Ishikawa (cell line): ENCODE measurements at regions not wholly inside any gene's neighbourhood (a gene's known extent, or its start where the extent isn't known, plus 50 kb on each side); places are given as distances from the start of the nearest gene placed in this dataset.

Experiments used
- CREB1 ChIP-seq: IDR thresholded peaks from 2 replicates; pipeline ENCODE4 v1.6.1; 2012; ENCODE audit warnings: low read depth
- EGR1 ChIP-seq: IDR thresholded peaks from 2 replicates; pipeline ENCODE4 v1.6.1; 2012
- EP300 ChIP-seq: IDR thresholded peaks from 2 replicates; pipeline ENCODE4 v1.6.1; 2012; ENCODE audit warnings: borderline replicate concordance
- FOXM1 ChIP-seq: IDR thresholded peaks from 2 replicates; pipeline ENCODE4 v1.6.1; 2012; ENCODE audit warnings: low read depth, borderline replicate concordance
- NFIC ChIP-seq: IDR thresholded peaks from 2 replicates; pipeline ENCODE4 v1.6.1; 2012
- RAD21 ChIP-seq: IDR thresholded peaks from 2 replicates; pipeline ENCODE4 v1.6.1; 2012; ENCODE audit warnings: low read depth
- TAF1 ChIP-seq: IDR thresholded peaks from 2 replicates; pipeline ENCODE4 v1.6.1; 2012; ENCODE audit warnings: low read depth, mild to moderate bottlenecking
- TEAD4 ChIP-seq: IDR thresholded peaks from 2 replicates; pipeline ENCODE4 v1.6.1; 2012
- YY1 ChIP-seq: IDR thresholded peaks from 2 replicates; pipeline ENCODE4 v1.6.1; 2012; ENCODE audit warnings: low read depth
- ZBTB7A ChIP-seq: IDR thresholded peaks from 2 replicates; pipeline ENCODE4 v1.6.1; 2012; ENCODE audit warnings: low read depth
- TF ChIP-seq, protein P1 (sequence below): IDR thresholded peaks from 2 replicates; pipeline ENCODE4 v1.6.1; 2012
- TF ChIP-seq, protein P2 (sequence below): IDR thresholded peaks from 2 replicates; pipeline ENCODE4 v1.6.1; 2012; ENCODE audit warnings: low read depth, mild to moderate bottlenecking
- TF ChIP-seq, protein P3 (sequence below): IDR thresholded peaks from 2 replicates; pipeline ENCODE4 v1.6.1; 2012

DNA sequence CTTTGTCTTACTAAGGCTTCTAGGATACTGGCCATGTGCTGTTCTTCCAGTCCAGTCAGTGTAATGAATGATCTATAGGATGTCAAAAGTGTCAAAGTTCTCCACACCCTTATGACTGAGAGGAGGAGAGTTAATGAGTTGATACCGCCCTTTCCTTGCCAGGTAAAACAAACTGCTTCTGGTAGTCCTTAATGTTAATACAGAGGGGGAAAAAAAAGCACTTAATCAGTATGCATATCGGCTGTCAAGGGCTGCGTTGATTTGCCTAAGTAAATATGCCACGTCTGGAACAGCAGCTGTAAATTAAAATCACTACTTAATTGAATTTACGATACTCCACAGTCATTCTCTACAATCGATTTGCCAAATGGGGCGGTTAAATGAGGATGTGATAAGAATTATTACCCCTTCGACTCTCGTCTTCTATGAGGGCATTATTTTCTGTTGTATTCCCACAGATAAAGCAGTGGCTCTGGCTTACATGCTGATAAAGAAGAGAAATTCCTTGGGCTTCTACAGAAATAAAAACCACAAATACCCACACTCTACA is 416.0 kb downstream of the KCNH5 start:
- TF ChIP-seq, protein P1, sequence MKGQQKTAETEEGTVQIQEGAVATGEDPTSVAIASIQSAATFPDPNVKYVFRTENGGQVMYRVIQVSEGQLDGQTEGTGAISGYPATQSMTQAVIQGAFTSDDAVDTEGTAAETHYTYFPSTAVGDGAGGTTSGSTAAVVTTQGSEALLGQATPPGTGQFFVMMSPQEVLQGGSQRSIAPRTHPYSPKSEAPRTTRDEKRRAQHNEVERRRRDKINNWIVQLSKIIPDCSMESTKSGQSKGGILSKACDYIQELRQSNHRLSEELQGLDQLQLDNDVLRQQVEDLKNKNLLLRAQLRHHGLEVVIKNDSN = no peak

DNA sequence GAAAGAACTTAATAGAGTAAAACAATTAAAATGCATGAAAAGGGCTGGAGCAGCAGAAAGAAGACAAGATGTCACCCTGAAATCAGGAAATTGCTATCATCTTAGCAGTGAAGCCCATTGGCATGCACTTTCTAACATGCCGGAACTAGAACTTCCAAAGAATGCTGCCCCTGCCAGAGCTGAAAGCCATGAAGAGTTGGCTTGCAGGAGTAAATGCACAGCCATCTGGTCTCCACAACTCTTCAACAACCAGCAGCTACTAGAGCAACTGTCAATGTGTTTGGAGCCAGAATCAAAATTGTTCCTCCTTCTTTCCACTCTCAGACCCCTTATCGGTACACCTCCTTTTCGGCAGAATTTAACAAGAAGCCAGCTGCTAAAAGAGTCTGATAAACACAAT is 414.1 kb downstream of the KCNH5 start:
- TF ChIP-seq, protein P2, sequence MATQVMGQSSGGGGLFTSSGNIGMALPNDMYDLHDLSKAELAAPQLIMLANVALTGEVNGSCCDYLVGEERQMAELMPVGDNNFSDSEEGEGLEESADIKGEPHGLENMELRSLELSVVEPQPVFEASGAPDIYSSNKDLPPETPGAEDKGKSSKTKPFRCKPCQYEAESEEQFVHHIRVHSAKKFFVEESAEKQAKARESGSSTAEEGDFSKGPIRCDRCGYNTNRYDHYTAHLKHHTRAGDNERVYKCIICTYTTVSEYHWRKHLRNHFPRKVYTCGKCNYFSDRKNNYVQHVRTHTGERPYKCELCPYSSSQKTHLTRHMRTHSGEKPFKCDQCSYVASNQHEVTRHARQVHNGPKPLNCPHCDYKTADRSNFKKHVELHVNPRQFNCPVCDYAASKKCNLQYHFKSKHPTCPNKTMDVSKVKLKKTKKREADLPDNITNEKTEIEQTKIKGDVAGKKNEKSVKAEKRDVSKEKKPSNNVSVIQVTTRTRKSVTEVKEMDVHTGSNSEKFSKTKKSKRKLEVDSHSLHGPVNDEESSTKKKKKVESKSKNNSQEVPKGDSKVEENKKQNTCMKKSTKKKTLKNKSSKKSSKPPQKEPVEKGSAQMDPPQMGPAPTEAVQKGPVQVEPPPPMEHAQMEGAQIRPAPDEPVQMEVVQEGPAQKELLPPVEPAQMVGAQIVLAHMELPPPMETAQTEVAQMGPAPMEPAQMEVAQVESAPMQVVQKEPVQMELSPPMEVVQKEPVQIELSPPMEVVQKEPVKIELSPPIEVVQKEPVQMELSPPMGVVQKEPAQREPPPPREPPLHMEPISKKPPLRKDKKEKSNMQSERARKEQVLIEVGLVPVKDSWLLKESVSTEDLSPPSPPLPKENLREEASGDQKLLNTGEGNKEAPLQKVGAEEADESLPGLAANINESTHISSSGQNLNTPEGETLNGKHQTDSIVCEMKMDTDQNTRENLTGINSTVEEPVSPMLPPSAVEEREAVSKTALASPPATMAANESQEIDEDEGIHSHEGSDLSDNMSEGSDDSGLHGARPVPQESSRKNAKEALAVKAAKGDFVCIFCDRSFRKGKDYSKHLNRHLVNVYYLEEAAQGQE = no peak
- TF ChIP-seq EP300 (no peak), RAD21 (no peak), TAF1 (no peak), EGR1 (no peak), FOXM1 (no peak), ZBTB7A (no peak), CREB1 (no peak), YY1 (no peak), TEAD4 (no peak)
- TF ChIP-seq, protein P3, sequence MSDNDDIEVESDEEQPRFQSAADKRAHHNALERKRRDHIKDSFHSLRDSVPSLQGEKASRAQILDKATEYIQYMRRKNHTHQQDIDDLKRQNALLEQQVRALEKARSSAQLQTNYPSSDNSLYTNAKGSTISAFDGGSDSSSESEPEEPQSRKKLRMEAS = no peak

DNA sequence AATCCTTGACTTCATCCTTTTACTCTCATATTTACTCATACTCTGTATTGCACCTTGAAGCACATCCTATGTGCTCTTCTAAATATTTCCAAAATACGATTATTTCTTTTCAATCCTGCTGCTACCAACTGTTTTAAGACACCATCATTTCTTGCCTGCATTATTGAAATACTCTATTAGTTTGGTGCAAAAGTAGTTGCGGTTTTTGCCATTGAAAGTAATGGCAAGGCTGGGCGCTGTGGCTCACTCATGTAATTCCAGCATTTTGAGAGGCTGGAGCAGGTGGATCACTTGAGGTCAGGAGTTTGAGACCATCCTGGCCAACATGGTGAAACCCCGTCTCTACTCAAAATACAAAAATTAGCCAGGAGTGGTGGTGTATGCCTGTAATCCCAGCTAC is 412.5 kb downstream of the KCNH5 start:
- TF ChIP-seq, protein P1 = no peak
- TF ChIP-seq EP300 (no peak), TAF1 (no peak), CREB1 (no peak), ZBTB7A (no peak)

DNA sequence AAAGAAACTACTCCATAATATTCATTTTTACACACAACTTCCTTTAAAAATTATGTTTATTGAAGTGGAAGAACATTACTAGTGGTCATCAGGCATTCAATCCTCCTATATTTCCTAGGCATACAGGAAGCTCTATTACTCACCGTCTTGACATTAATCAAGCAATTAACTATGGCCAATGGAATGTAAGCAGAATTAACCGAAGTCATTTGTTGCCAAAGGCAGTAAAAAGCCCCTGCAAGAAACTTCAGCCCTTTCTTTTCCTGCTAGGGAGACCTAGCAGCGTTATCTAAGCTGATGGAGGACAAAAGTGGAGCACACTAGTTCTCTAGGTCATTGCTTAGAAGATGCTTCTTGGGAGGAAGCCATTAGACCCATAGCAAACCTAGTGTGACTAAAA is 399.6 kb downstream of the KCNH5 start:
- TF ChIP-seq FOXM1 (no peak), NFIC (no peak)
